ENCODE measurements at regions not wholly inside any gene's neighbourhood (a gene's known extent, or its start where the extent isn't known, plus 50 kb on each side); places are given as distances from the start of the nearest gene placed in this dataset.

GRCh38 chr13:70284371-70284770, 176.1 kb upstream of the KLHL1 start:
- TF ChIP-seq POLR2A (IDR thresholded peaks at IDR 0.05; ENCODE audit: low read length) = no peak
- TF ChIP-seq GATA1 (IDR thresholded peaks at IDR 0.05; ENCODE audit: low read depth, low read length) = no peak

All from erythroblast (primary cell).